ENCODE measurements at regions not wholly inside any gene's neighbourhood (a gene's known extent, or its start where the extent isn't known, plus 50 kb on each side); places are given as distances from the start of the nearest gene placed in this dataset.

DNA sequence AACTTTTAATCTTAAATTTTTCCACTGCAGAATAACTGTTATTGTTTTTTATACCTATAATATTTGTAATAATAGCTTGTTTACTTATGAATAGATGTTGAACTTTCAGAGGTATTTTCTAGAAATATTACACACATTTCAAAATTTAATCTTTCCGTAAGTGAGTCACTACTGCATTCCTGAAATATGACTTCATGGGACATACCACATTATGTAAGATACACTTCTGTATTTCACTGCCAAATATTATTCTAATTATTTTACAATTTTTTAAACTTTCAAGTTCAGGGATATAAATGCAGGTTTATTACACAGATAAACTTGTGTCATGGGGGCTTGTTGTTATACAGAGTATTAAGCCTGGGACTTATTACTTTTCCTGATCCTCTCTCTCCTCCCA is 2220.5 kb downstream of the NCAM2 start:
- Histone ChIP-seq H3K4me3 (no peak overlapping the region), H3K9me3 (peaks cover 50% of the 10 kb centered on the region), H3K36me3 (ENCODE audit: low read depth) (no peaks in the 10 kb centered on the region), H3K4me1 (ENCODE audit: low read depth) (no peaks in the 10 kb centered on the region)
- DNase-seq = no peak
- intact Hi-C loops (cut with DNase I, micrococcal nuclease) = no loop called here
- no peak for ATAC-seq
- TF ChIP-seq, protein P1, sequence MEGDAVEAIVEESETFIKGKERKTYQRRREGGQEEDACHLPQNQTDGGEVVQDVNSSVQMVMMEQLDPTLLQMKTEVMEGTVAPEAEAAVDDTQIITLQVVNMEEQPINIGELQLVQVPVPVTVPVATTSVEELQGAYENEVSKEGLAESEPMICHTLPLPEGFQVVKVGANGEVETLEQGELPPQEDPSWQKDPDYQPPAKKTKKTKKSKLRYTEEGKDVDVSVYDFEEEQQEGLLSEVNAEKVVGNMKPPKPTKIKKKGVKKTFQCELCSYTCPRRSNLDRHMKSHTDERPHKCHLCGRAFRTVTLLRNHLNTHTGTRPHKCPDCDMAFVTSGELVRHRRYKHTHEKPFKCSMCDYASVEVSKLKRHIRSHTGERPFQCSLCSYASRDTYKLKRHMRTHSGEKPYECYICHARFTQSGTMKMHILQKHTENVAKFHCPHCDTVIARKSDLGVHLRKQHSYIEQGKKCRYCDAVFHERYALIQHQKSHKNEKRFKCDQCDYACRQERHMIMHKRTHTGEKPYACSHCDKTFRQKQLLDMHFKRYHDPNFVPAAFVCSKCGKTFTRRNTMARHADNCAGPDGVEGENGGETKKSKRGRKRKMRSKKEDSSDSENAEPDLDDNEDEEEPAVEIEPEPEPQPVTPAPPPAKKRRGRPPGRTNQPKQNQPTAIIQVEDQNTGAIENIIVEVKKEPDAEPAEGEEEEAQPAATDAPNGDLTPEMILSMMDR (IDR thresholded peaks at IDR 0.05) = no peak

- no peak for DNase-seq
- Histone ChIP-seq H3K4me3 (no peak overlapping the region), H3K9me3 (peaks cover 56% of the 10 kb centered on the region), H3K36me3 (ENCODE audit: low read depth) (no peaks in the 10 kb centered on the region), H3K4me1 (ENCODE audit: low read depth) (no peaks in the 10 kb centered on the region)
- intact Hi-C loops (cut with DNase I, micrococcal nuclease) = no loop called here
- ATAC-seq = no peak
- TF ChIP-seq, protein P1 (IDR thresholded peaks at IDR 0.05) = no peak
Measured at GRCh38 chr21:23217597-23217996, 2219.4 kb downstream of the NCAM2 start.

GRCh38 chr21:23215261-23215660 is 2217.1 kb downstream of the NCAM2 start:
- intact Hi-C loops (cut with DNase I, micrococcal nuclease) = no loop called here
- DNase-seq = no peak
- Histone ChIP-seq H3K4me3 (no peak overlapping the region), H3K4me1 (ENCODE audit: low read depth) (no peaks in the 10 kb centered on the region), H3K9me3 (peaks cover 63% of the 10 kb centered on the region), H3K36me3 (ENCODE audit: low read depth) (no peaks in the 10 kb centered on the region)
- no peak for ATAC-seq
- TF ChIP-seq, protein P1 (IDR thresholded peaks at IDR 0.05) = no peak

All from mucosa of descending colon (tissue), 3 donors.